ENCODE measurements at regions not wholly inside any gene's neighbourhood (a gene's known extent, or its start where the extent isn't known, plus 50 kb on each side); places are given as distances from the start of the nearest gene placed in this dataset.

DNA sequence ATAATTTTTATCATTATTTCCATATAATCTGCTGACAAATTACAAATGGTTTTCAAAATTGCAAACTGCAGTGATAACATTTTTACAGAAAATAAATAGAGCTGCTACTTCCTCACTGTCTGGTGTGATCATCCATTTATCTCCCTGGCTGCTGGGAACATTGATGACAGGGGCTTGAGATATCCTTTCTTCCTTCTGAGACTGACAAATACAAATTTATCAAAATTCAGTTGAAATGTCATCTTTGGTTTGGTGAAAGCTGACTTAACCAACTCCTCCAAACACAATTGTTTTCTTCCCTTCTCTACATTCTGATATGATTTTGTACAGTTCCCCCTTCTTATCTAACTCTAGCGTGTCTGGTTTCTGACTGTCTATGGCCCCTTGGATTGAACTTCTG, 611.8 kb upstream of the KLF4 start:
- no peaks in the 10 kb centered on the region for H3K27me3 ChIP-seq (ENCODE audit: control insufficient read depth in 2 of 2, insufficient read depth in 1 of 2, low read length in 1 of 2)
- no peaks in the 10 kb centered on the region for H3K36me3 ChIP-seq (ENCODE audit: control insufficient read depth in 2 of 2, insufficient read depth in 2 of 2, low read length in 1 of 2)
- WGBS: 98% methylated on average over 1 of the region's 1 CpG
- no peak overlapping the region for H3K27ac ChIP-seq (ENCODE audit: low read depth in 1 of 2, low read length in 1 of 2)
- no peak overlapping the region for H3K4me3 ChIP-seq (ENCODE audit: low read length in 2 of 2)
- H3K4me1 ChIP-seq (ENCODE audit: control insufficient read depth in 2 of 2, insufficient read depth in 2 of 2, low read length in 2 of 2): no peaks in the 10 kb centered on the region
- DNase-seq (ENCODE audit: low read depth in 6 of 9, low spot score in 9 of 9): no peak
- H3K9me3 ChIP-seq (ENCODE audit: control insufficient read depth in 2 of 2, insufficient read depth in 1 of 2, low read length in 1 of 2): no peaks in the 10 kb centered on the region

DNA sequence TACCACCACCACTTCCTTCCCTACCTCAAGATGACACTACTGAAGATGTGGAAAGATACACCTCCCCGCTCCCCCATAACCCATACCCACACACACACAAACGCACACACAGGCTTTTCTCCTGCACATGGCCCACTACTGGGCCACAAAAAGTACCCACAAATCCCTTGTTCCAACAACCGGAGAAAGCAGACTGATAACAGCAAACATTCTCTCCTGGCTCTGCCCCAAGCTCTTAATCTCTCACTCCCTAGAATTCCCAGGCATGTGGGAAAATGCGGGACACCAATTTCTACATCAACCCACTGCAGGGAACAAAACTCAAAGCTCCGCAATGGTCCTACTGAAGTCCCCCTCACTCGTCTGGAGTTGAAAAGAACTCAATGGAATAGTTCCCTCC, 611.0 kb upstream of the KLF4 start:
- DNase-seq (ENCODE audit: low read depth in 6 of 9, low spot score in 9 of 9): no peak
- no peaks in the 10 kb centered on the region for H3K9me3 ChIP-seq (ENCODE audit: control insufficient read depth in 2 of 2, insufficient read depth in 1 of 2, low read length in 1 of 2)
- H3K4me1 ChIP-seq (ENCODE audit: control insufficient read depth in 2 of 2, insufficient read depth in 2 of 2, low read length in 2 of 2): no peaks in the 10 kb centered on the region
- H3K27ac ChIP-seq (ENCODE audit: low read depth in 1 of 2, low read length in 1 of 2): no peak overlapping the region
- H3K4me3 ChIP-seq (ENCODE audit: low read length in 2 of 2): no peak overlapping the region
- no peaks in the 10 kb centered on the region for H3K27me3 ChIP-seq (ENCODE audit: control insufficient read depth in 2 of 2, insufficient read depth in 1 of 2, low read length in 1 of 2)
- H3K36me3 ChIP-seq (ENCODE audit: control insufficient read depth in 2 of 2, insufficient read depth in 2 of 2, low read length in 1 of 2): no peaks in the 10 kb centered on the region
- WGBS: 71% methylated on average over 6 of the region's 6 CpGs

DNA sequence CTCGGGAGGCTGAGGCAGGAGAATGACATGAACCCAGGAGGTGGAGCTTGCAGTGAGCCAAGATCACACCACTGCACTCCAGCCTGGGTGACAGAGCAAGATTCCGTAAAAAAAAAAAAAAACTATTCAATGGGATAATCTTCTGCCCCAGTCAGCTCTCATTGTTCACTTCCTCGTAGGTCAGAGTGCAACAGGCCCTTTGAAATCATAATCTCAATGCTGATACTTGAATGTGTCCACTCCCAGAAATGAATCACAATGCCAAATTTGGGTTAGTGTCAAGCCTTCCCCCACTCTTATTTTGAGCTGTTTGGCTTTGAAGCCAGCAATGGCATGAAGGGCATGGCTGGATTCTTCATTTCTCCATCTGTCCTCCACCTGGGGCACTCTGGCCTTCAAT, 610.3 kb upstream of the KLF4 start:
- Histone ChIP-seq H3K36me3 (ENCODE audit: control insufficient read depth in 2 of 2, insufficient read depth in 2 of 2, low read length in 1 of 2) (no peaks in the 10 kb centered on the region), H3K4me3 (ENCODE audit: low read length in 2 of 2) (no peak overlapping the region), H3K27ac (ENCODE audit: low read depth in 1 of 2, low read length in 1 of 2) (no peak overlapping the region), H3K4me1 (ENCODE audit: control insufficient read depth in 2 of 2, insufficient read depth in 2 of 2, low read length in 2 of 2) (no peaks in the 10 kb centered on the region), H3K9me3 (ENCODE audit: control insufficient read depth in 2 of 2, insufficient read depth in 1 of 2, low read length in 1 of 2) (no peaks in the 10 kb centered on the region), H3K27me3 (ENCODE audit: control insufficient read depth in 2 of 2, insufficient read depth in 1 of 2, low read length in 1 of 2) (no peaks in the 10 kb centered on the region)
- DNase-seq (ENCODE audit: low read depth in 6 of 9, low spot score in 9 of 9): no peak
- 87% methylated on average over 3 of the region's 3 CpGs for WGBS

DNA sequence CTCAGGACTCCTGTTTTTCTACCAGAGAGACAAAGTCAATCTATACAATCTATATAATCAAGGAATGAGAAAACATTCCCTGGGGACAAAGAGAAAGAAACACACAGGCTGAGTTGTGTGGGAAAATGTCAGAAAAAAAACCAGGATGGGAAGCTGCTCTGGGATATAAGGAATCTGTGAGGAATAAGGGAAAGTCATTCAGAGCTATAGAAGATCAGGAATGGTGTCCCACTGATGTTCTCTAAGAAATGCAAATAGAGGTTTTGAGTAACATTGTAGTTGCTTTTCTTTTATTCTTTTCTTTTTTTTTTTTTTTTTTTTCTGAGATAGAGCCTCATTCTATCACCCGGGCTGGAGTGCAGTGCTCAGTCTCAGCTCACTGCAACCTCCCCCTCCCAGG, 605.9 kb upstream of the KLF4 start:
- Histone ChIP-seq H3K36me3 (ENCODE audit: control insufficient read depth in 2 of 2, insufficient read depth in 2 of 2, low read length in 1 of 2) (no peaks in the 10 kb centered on the region), H3K4me3 (ENCODE audit: low read length in 2 of 2) (no peak overlapping the region), H3K9me3 (ENCODE audit: control insufficient read depth in 2 of 2, insufficient read depth in 1 of 2, low read length in 1 of 2) (no peaks in the 10 kb centered on the region), H3K4me1 (ENCODE audit: control insufficient read depth in 2 of 2, insufficient read depth in 2 of 2, low read length in 2 of 2) (no peaks in the 10 kb centered on the region), H3K27ac (ENCODE audit: low read depth in 1 of 2, low read length in 1 of 2) (no peak overlapping the region), H3K27me3 (ENCODE audit: control insufficient read depth in 2 of 2, insufficient read depth in 1 of 2, low read length in 1 of 2) (no peaks in the 10 kb centered on the region)
- 86% methylated on average over 1 of the region's 1 CpG for WGBS
- DNase-seq (ENCODE audit: low read depth in 6 of 9, low spot score in 9 of 9): no peak

DNA sequence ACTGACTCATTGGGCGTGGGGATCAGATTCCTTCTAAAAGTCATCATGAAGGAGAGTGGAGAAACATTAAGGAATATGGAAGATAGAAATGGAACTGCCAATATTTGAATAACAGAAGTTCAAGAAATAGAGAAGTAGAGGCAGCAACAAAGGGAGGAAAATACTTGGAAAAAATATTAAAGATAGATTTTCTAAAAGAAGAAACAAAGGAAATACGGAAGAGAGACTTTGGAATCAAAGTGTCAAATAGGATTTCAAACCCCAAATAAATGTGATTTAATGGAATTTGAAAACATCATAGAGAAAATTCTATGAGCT, 605.1 kb upstream of the KLF4 start:
- WGBS: 94% methylated on average over 2 of the region's 2 CpGs
- no peak overlapping the region for H3K4me3 ChIP-seq (ENCODE audit: low read length in 2 of 2)

DNA sequence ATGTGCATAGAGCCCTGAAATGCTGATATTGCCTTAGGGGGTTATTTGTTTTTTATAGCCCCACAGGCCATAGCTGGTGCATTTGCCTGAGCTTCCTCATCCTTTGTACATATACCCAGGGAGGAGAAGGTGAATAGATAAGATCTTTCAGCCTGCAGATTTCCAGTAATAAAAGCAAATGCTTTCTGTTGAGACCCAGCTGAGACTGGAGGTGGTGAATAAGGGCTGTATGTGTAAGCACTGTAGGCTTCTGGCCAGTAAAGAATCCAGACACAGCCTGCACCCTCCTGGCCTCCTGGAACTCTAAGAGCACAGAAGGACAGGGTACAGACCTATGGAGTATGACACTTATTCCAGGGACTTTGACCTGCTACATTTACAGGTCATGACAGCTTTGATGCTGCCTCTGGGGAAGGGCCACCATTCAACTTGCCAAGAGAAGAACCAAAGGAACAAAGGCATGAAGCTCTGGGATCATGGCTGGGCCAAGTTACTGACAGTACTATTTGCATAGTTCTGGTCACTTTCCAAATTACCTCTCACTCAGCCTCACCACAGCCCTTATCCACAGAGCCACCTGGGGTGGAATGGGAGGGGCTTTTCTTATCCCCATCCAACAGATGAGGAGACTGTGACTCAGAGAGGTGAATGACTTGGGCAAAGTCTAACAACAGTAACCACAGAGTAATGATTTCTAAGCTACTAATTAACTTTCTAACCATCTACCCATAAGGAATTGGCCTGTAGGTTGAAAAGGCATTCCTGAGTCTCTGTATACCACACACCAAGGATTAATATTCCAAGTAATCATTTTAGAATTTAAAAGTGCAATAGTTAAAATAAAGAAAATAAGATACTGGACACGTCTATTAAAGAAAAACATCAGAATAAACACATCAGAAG, 604.5 kb upstream of the KLF4 start:
- H3K4me3 ChIP-seq (ENCODE audit: low read length in 2 of 2): no peak overlapping the region
- H3K9me3 ChIP-seq (ENCODE audit: control insufficient read depth in 2 of 2, insufficient read depth in 1 of 2, low read length in 1 of 2): no peaks in the 10 kb centered on the region
- whole genome bisulfite sequencing: 85% methylated on average over 1 of the region's 1 CpG
- H3K27ac ChIP-seq (ENCODE audit: low read depth in 1 of 2, low read length in 1 of 2): no peak overlapping the region
- H3K27me3 ChIP-seq (ENCODE audit: control insufficient read depth in 2 of 2, insufficient read depth in 1 of 2, low read length in 1 of 2): no peaks in the 10 kb centered on the region
- H3K36me3 ChIP-seq (ENCODE audit: control insufficient read depth in 2 of 2, insufficient read depth in 2 of 2, low read length in 1 of 2): no peaks in the 10 kb centered on the region
- no peak for DNase-seq (ENCODE audit: low read depth in 6 of 9, low spot score in 9 of 9)
- H3K4me1 ChIP-seq (ENCODE audit: control insufficient read depth in 2 of 2, insufficient read depth in 2 of 2, low read length in 2 of 2): no peaks in the 10 kb centered on the region

More for the DNA sequence above, 605.1 kb upstream of the KLF4 start:
- H3K27me3 ChIP-seq (ENCODE audit: control insufficient read depth in 2 of 2, insufficient read depth in 1 of 2, low read length in 1 of 2): no peaks in the 10 kb centered on the region
- H3K9me3 ChIP-seq (ENCODE audit: control insufficient read depth in 2 of 2, insufficient read depth in 1 of 2, low read length in 1 of 2): no peaks in the 10 kb centered on the region
- no peak overlapping the region for H3K27ac ChIP-seq (ENCODE audit: low read depth in 1 of 2, low read length in 1 of 2)
- DNase-seq (ENCODE audit: low read depth in 6 of 9, low spot score in 9 of 9): no peak
- no peaks in the 10 kb centered on the region for H3K36me3 ChIP-seq (ENCODE audit: control insufficient read depth in 2 of 2, insufficient read depth in 2 of 2, low read length in 1 of 2)
- no peaks in the 10 kb centered on the region for H3K4me1 ChIP-seq (ENCODE audit: control insufficient read depth in 2 of 2, insufficient read depth in 2 of 2, low read length in 2 of 2)

DNA sequence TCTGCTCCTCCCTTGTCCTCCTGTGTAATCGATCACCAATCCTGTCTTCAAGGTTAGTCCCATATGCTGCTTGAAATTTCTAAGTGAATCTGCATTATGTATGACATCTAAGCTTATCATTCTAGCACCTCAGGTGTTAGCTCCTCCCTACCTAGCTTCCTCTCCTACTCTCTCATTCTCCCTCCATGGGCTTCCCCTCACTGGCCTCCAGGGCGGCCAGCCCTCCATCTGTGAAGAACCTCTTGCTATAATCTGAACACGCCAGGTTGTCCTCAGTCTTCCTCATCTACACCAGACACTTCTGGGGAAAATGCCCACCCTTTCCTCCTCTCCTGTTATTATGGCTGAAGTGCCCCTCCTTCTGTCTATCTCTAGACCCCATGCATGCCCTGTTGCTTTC, 599.3 kb upstream of the KLF4 start:
- H3K4me3 ChIP-seq (ENCODE audit: low read length in 2 of 2): no peak overlapping the region
- H3K4me1 ChIP-seq (ENCODE audit: control insufficient read depth in 2 of 2, insufficient read depth in 2 of 2, low read length in 2 of 2): no peaks in the 10 kb centered on the region
- H3K9me3 ChIP-seq (ENCODE audit: control insufficient read depth in 2 of 2, insufficient read depth in 1 of 2, low read length in 1 of 2): no peaks in the 10 kb centered on the region
- DNase-seq (ENCODE audit: low read depth in 6 of 9, low spot score in 9 of 9): no peak
- H3K27me3 ChIP-seq (ENCODE audit: control insufficient read depth in 2 of 2, insufficient read depth in 1 of 2, low read length in 1 of 2): no peaks in the 10 kb centered on the region
- H3K27ac ChIP-seq (ENCODE audit: low read depth in 1 of 2, low read length in 1 of 2): no peak overlapping the region
- WGBS: 95% methylated on average over 3 of the region's 3 CpGs
- no peaks in the 10 kb centered on the region for H3K36me3 ChIP-seq (ENCODE audit: control insufficient read depth in 2 of 2, insufficient read depth in 2 of 2, low read length in 1 of 2)

DNA sequence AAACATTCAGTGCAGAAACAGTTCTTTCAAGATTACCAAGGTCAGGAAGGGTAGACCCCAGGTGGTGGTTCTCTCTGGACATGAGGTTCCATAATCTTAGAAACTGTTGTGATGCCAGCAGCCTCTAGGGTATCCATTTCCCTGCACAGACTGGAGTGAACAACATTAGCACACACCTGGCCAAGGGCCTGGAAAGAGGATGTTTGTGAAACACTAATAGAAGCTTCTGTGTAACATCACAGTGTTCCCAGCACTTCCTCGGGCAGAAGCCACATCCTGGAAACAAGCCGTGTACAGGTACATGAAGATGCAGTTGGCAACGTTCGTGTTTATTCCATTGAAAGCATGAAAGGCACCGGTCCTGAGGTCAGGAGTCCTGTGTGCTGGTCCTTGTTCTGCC, 598.2 kb upstream of the KLF4 start:
- no peaks in the 10 kb centered on the region for H3K27me3 ChIP-seq (ENCODE audit: control insufficient read depth in 2 of 2, insufficient read depth in 1 of 2, low read length in 1 of 2)
- no peaks in the 10 kb centered on the region for H3K4me1 ChIP-seq (ENCODE audit: control insufficient read depth in 2 of 2, insufficient read depth in 2 of 2, low read length in 2 of 2)
- no peak overlapping the region for H3K4me3 ChIP-seq (ENCODE audit: low read length in 2 of 2)
- 47% methylated on average over 5 of the region's 5 CpGs for WGBS
- DNase-seq (ENCODE audit: low read depth in 6 of 9, low spot score in 9 of 9): no peak
- no peaks in the 10 kb centered on the region for H3K9me3 ChIP-seq (ENCODE audit: control insufficient read depth in 2 of 2, insufficient read depth in 1 of 2, low read length in 1 of 2)
- H3K27ac ChIP-seq (ENCODE audit: low read depth in 1 of 2, low read length in 1 of 2): no peak overlapping the region
- H3K36me3 ChIP-seq (ENCODE audit: control insufficient read depth in 2 of 2, insufficient read depth in 2 of 2, low read length in 1 of 2): no peaks in the 10 kb centered on the region

DNA sequence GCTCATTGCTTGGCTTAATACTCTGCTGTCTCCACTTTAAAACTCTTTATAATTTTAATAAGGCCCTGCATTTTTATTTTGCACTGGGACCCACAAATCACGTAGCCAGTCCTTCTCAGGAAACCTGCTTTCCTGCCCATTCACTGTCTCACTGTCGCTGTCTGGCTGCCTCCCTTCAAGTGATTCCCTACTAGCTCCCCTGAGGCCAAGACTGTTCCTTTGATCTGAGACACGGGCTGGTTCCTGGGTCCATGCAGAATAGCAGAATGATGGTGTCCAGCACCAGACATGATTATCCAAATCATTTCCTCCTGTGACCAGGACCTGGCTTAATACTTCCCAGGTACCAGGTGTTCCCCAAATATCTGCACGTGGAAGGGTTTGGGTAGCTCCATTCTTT, 597.1 kb upstream of the KLF4 start:
- Histone ChIP-seq H3K27ac (ENCODE audit: low read depth in 1 of 2, low read length in 1 of 2) (no peak overlapping the region), H3K4me3 (ENCODE audit: low read length in 2 of 2) (no peak overlapping the region), H3K36me3 (ENCODE audit: control insufficient read depth in 2 of 2, insufficient read depth in 2 of 2, low read length in 1 of 2) (no peaks in the 10 kb centered on the region), H3K9me3 (ENCODE audit: control insufficient read depth in 2 of 2, insufficient read depth in 1 of 2, low read length in 1 of 2) (no peaks in the 10 kb centered on the region), H3K27me3 (ENCODE audit: control insufficient read depth in 2 of 2, insufficient read depth in 1 of 2, low read length in 1 of 2) (no peaks in the 10 kb centered on the region), H3K4me1 (ENCODE audit: control insufficient read depth in 2 of 2, insufficient read depth in 2 of 2, low read length in 2 of 2) (no peaks in the 10 kb centered on the region)
- no peak for DNase-seq (ENCODE audit: low read depth in 6 of 9, low spot score in 9 of 9)
- 75% methylated on average over 4 of the region's 4 CpGs for WGBS
